Panc1 (cell line): ENCODE measurements at regions not wholly inside any gene's neighbourhood (a gene's known extent, or its start where the extent isn't known, plus 50 kb on each side); places are given as distances from the start of the nearest gene placed in this dataset.

Experiments used
- CTCF ChIP-seq: fragments of 450-650 bp; IDR thresholded peaks from 2 replicates; pipeline ENCODE4 v1.5.1; 2017; ENCODE audit warnings: mild to moderate bottlenecking
- POLR2AphosphoS5 ChIP-seq: IDR thresholded peaks from 2 replicates; pipeline ENCODE4 v1.6.1; 2012; ENCODE audit warnings: mild to moderate bottlenecking, low read depth, low read length, moderate library complexity
- REST ChIP-seq, 2 experiments: IDR thresholded peaks; 2 replicates each; pipeline ENCODE4 v1.6.1; 2011 to 2012; ENCODE audit warnings: low read depth in 2 of 2, control low read depth in 1 of 2, low read length in 1 of 2, mild to moderate bottlenecking in 1 of 2, moderate library complexity in 1 of 2; ENCODE audit not compliant: insufficient read depth in 1 of 2
- SIN3A ChIP-seq: IDR thresholded peaks from 2 replicates; pipeline ENCODE4 v1.6.1; 2012; ENCODE audit warnings: low read depth, mild to moderate bottlenecking, low read length, moderate library complexity, borderline replicate concordance; ENCODE audit not compliant: insufficient read depth
- TCF7L2 ChIP-seq: IDR thresholded peaks from 2 replicates; pipeline ENCODE4 v1.6.1; 2011; ENCODE audit warnings: mild to moderate bottlenecking, low read depth, low read length, inconsistent platforms

GRCh38 chr3:109882144-109882543 lies 544.8 kb upstream of the DPPA4 start:
- no peak for TF ChIP-seq CTCF
- no peak for TF ChIP-seq REST (IDR thresholded peaks at IDR 0.05; ENCODE audit: insufficient read depth in 1 of 2, low read depth in 2 of 2, low read length in 1 of 2)
- no peak for TF ChIP-seq TCF7L2
- TF ChIP-seq POLR2AphosphoS5 = no peak
- TF ChIP-seq SIN3A = no peak
